Ectodermal cell (in vitro differentiated cells): ENCODE measurements at regions not wholly inside any gene's neighbourhood (a gene's known extent, or its start where the extent isn't known, plus 50 kb on each side); places are given as distances from the start of the nearest gene placed in this dataset.
A peak's percentile ranks its signal among the peaks of the same experiment; 100 is the strongest.

Source experiments
- H3K27ac ChIP-seq: 2 replicates; pipeline ENCODE4 v1.7.0; 2013; ENCODE audit warnings: mild to moderate bottlenecking, low read depth, low read length; ENCODE audit not compliant: insufficient read depth, poor library complexity, severe bottlenecking
- H3K27me3 ChIP-seq: 2 replicates; pipeline ENCODE4 v1.7.0; 2013; ENCODE audit warnings: mild to moderate bottlenecking, low read length; ENCODE audit not compliant: insufficient read depth, control insufficient read depth, poor library complexity, severe bottlenecking
- H3K36me3 ChIP-seq: one replicate; pipeline ENCODE4 v1.7.0; 2013; ENCODE audit warnings: low read length; ENCODE audit not compliant: control insufficient read depth, insufficient read depth
- H3K4me1 ChIP-seq: one replicate; pipeline ENCODE4 v1.7.0; 2013; ENCODE audit warnings: low read length; ENCODE audit not compliant: control insufficient read depth, insufficient read depth
- H3K4me3 ChIP-seq: 2 replicates; pipeline ENCODE4 v1.7.0; 2013; ENCODE audit warnings: low read depth, low read length, control low read depth; ENCODE audit not compliant: insufficient read depth
- H3K9me3 ChIP-seq: 2 replicates; pipeline ENCODE4 v1.7.0; 2013; ENCODE audit warnings: mild to moderate bottlenecking, low read length, moderate library complexity; ENCODE audit not compliant: control insufficient read depth
- WGBS, 2 experiments: methylation state at CpG; one replicate each; pipeline ENCODE4 v1.1.7; 2013; ENCODE audit warnings: missing lambda C conversion rate in 2 of 2; 5-methylcytosine and 5-hydroxymethylcytosine counted together

- H3K9me3 ChIP-seq = no peaks in the 10 kb centered on the region
- 94% methylated on average over 2 of the region's 2 CpGs for WGBS, 2 experiments
- no peak overlapping the region for H3K4me3 ChIP-seq
- H3K4me1 ChIP-seq = no peaks in the 10 kb centered on the region
- no peak overlapping the region for H3K27ac ChIP-seq
- H3K36me3 ChIP-seq = no peaks in the 10 kb centered on the region
- no peaks in the 10 kb centered on the region for H3K27me3 ChIP-seq
Observed at GRCh38 chr1:181296180-181296579, 187.1 kb upstream of the CACNA1E start.

- no peaks in the 10 kb centered on the region for H3K9me3 ChIP-seq
- H3K27me3 ChIP-seq = no peaks in the 10 kb centered on the region
- no peak overlapping the region for H3K27ac ChIP-seq
- H3K36me3 ChIP-seq = no peaks in the 10 kb centered on the region
- no peaks in the 10 kb centered on the region for H3K4me1 ChIP-seq
- 55 to 57% methylated on average over 3 of the region's 3 CpGs for WGBS, 2 experiments
- H3K4me3 ChIP-seq = no peak overlapping the region
Observed at GRCh38 chr1:181308098-181308497, 175.2 kb upstream of the CACNA1E start.

- H3K36me3 ChIP-seq = no peaks in the 10 kb centered on the region
- H3K27me3 ChIP-seq = peaks cover 5% of the 10 kb centered on the region
- H3K4me3 ChIP-seq = no peak overlapping the region
- no peaks in the 10 kb centered on the region for H3K9me3 ChIP-seq
- peaks cover 11% of the 10 kb centered on the region for H3K4me1 ChIP-seq
- 79 to 82% methylated on average over 2 of the region's 2 CpGs for WGBS, 2 experiments
- H3K27ac ChIP-seq = no peak overlapping the region
Observed at GRCh38 chr1:181310560-181310959, 172.8 kb upstream of the CACNA1E start.

- Histone ChIP-seq H3K27me3 (peaks cover 29% of the 10 kb centered on the region), H3K27ac (no peak overlapping the region), H3K4me1 (peaks cover 21% of the 10 kb centered on the region), H3K36me3 (no peaks in the 10 kb centered on the region), H3K9me3 (no peaks in the 10 kb centered on the region), H3K4me3 (no peak overlapping the region)
- WGBS, 2 experiments = 88 to 90% methylated on average over 4 of the region's 4 CpGs
Observed at GRCh38 chr1:181312946-181313345, 170.4 kb upstream of the CACNA1E start.

GRCh38 chr1:181313466-181313865, 169.9 kb upstream of the CACNA1E start:
- Histone ChIP-seq H3K9me3 (no peaks in the 10 kb centered on the region), H3K27ac (no peak overlapping the region), H3K4me1 (peaks cover 22% of the 10 kb centered on the region), H3K27me3 (peaks cover 34% of the 10 kb centered on the region), H3K36me3 (no peaks in the 10 kb centered on the region), H3K4me3 (no peak overlapping the region)
- 93 to 97% methylated on average over 2 of the region's 2 CpGs for WGBS, 2 experiments

- H3K27me3 ChIP-seq = peaks cover 39% of the 10 kb centered on the region
- H3K4me1 ChIP-seq = peaks cover 25% of the 10 kb centered on the region
- no peak overlapping the region for H3K4me3 ChIP-seq
- H3K36me3 ChIP-seq = no peaks in the 10 kb centered on the region
- no peak overlapping the region for H3K27ac ChIP-seq
- no peaks in the 10 kb centered on the region for H3K9me3 ChIP-seq
- WGBS, 2 experiments = 67 to 80% methylated on average over 3 of the region's 3 CpGs
Observed at GRCh38 chr1:181314010-181314409, 169.3 kb upstream of the CACNA1E start.

GRCh38 chr1:181314959-181315358, 168.4 kb upstream of the CACNA1E start:
- no peak overlapping the region for H3K4me3 ChIP-seq
- 38 to 40% methylated on average over 6 of the region's 6 CpGs for WGBS, 2 experiments
- peaks cover 49% of the 10 kb centered on the region for H3K27me3 ChIP-seq

GRCh38 chr1:181317261-181317930, 165.9 kb upstream of the CACNA1E start:
- H3K27me3 ChIP-seq = peaks cover 57% of the 10 kb centered on the region
- H3K9me3 ChIP-seq = no peaks in the 10 kb centered on the region
- 5 to 6% methylated on average over 32 of the region's 32 CpGs for WGBS, 2 experiments
- H3K4me3 ChIP-seq = peak overlapping the region; percentile 35
- peaks cover 25% of the 10 kb centered on the region for H3K4me1 ChIP-seq
- no peaks in the 10 kb centered on the region for H3K36me3 ChIP-seq
- no peak overlapping the region for H3K27ac ChIP-seq

More at GRCh38 chr1:181314959-181315358, 168.4 kb upstream of the CACNA1E start:
- H3K36me3 ChIP-seq = no peaks in the 10 kb centered on the region
- no peaks in the 10 kb centered on the region for H3K9me3 ChIP-seq
- peaks cover 25% of the 10 kb centered on the region for H3K4me1 ChIP-seq
- H3K27ac ChIP-seq = no peak overlapping the region

- Histone ChIP-seq H3K4me1 (peaks cover 25% of the 10 kb centered on the region), H3K4me3 (peak overlapping the region; percentile 35), H3K27ac (no peak overlapping the region), H3K9me3 (no peaks in the 10 kb centered on the region), H3K36me3 (no peaks in the 10 kb centered on the region), H3K27me3 (peaks cover 57% of the 10 kb centered on the region)
- WGBS, 2 experiments = 1% methylated on average over 59 of the region's 59 CpGs
Observed at GRCh38 chr1:181318022-181318857, 165.1 kb upstream of the CACNA1E start.

- H3K4me1 ChIP-seq = peaks cover 25% of the 10 kb centered on the region
- H3K36me3 ChIP-seq = no peaks in the 10 kb centered on the region
- no peak overlapping the region for H3K27ac ChIP-seq
- H3K4me3 ChIP-seq = no peak overlapping the region
- WGBS, 2 experiments = 18 to 21% methylated on average over 12 of the region's 12 CpGs
- no peaks in the 10 kb centered on the region for H3K9me3 ChIP-seq
- peaks cover 57% of the 10 kb centered on the region for H3K27me3 ChIP-seq
Observed at GRCh38 chr1:181318858-181319235, 164.5 kb upstream of the CACNA1E start.
